Esophagus squamous epithelium (tissue), 5 donors: ENCODE measurements at regions not wholly inside any gene's neighbourhood (a gene's known extent, or its start where the extent isn't known, plus 50 kb on each side); places are given as distances from the start of the nearest gene placed in this dataset.

Experiments
- DNase-seq: peaks from one replicate; lab custom pipeline; 2025; lab: John Stamatoyannopoulos, UW
- H3K27ac ChIP-seq, 4 donors: fragments of 200-600 bp; sonication (generic); one replicate each; pipeline ENCODE4 v1.5.1; 2016 to 2019; ENCODE audit warnings: mild to moderate bottlenecking in 1 of 4
- H3K27me3 ChIP-seq, 4 donors: fragments of 200-600 bp; sonication (generic); 1 replicate in 3 of 4; 2 replicates in 1 of 4; pipeline versions ENCODE4 v1.5.1 to v1.6.0; 2017 to 2021; ENCODE audit warnings: antibody characterized with exemption in 1 of 4
- H3K36me3 ChIP-seq, 3 donors: fragments of 200-600 bp; sonication (generic); one replicate each; pipeline ENCODE4 v1.5.1; 2016 to 2019
- H3K4me1 ChIP-seq, 3 donors: fragments of 200-600 bp; sonication (generic); one replicate each; pipeline ENCODE4 v1.5.1; 2017 to 2019
- H3K4me3 ChIP-seq, 4 donors: fragments of 200-600 bp; sonication (generic); 1 replicate in 3 of 4; 2 replicates in 1 of 4; pipeline ENCODE4 v1.5.1; 2016 to 2019; ENCODE audit warnings: mild to moderate bottlenecking in 2 of 4, moderate library complexity in 1 of 4
- H3K9me3 ChIP-seq, 3 donors: fragments of 200-600 bp; sonication (generic); one replicate each; pipeline ENCODE4 v1.5.1; 2016 to 2019
- POLR2A ChIP-seq, 4 donors: fragments of 450-650 bp; IDR thresholded peaks; one replicate each; pipeline ENCODE4 v1.6.1; 2017; ENCODE audit warnings: antibody characterized with exemption in 4 of 4, mild to moderate bottlenecking in 4 of 4, moderate library complexity in 3 of 4
- WGBS, 2 donors: methylation state at CpG; one replicate each; pipeline ENCODE4 v1.1.5; 2018; 5-methylcytosine and 5-hydroxymethylcytosine counted together
- intact Hi-C: fragments of 100-400 bp; cut with DNase I; formaldehyde crosslinking; loops from one replicate; pipeline ENCODE4 v1.15.0; 2022
- TF ChIP-seq, protein P1 (sequence below), 6 experiments: fragments of 450-650 bp in 4 of 6; fragments of 200-600 bp in 2 of 6; sonication (generic) in 2 of 6; IDR thresholded peaks; one replicate each; pipeline ENCODE4 v1.5.1; 2016 to 2019; ENCODE audit warnings: antibody characterized with exemption in 6 of 6, mild to moderate bottlenecking in 4 of 6, moderate library complexity in 4 of 6
- donor health status: DM: yes; HTN: yes; CAD: no.

DNA sequence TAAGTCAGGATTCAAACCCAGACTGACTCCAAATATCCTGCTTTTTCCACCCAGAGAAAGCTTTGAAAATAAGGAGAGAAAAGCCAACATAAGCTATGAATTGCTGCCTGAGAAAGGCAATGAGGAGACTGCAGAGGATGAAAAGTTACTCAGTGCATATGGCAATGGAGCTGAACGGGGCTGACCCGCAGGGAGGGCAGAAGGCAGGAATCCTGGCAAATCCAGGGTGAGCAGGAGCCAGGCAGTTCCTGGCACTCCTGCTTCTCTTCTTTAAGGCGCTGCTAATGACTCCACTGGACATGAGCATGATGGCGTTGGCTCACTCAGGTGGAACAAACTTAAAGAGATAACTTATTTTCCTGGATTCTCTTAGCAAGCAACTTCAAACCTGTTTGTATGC lies 95.2 kb upstream of the TMCC3 start:
- H3K9me3 ChIP-seq, result no peaks in the 10 kb centered on the region
- no peak overlapping the region for H3K27ac ChIP-seq
- 38 to 47% methylated on average over 4 of the region's 4 CpGs for WGBS, 2 donors
- no peaks in the 10 kb centered on the region for H3K36me3 ChIP-seq
- H3K4me1 ChIP-seq, result no peaks in the 10 kb centered on the region
- intact Hi-C loops, result no loop called here
- DNase-seq, result no peak
- H3K4me3 ChIP-seq, result no peak overlapping the region
- TF ChIP-seq POLR2A (IDR thresholded peaks at IDR 0.05), result no peak
- TF ChIP-seq, protein P1, sequence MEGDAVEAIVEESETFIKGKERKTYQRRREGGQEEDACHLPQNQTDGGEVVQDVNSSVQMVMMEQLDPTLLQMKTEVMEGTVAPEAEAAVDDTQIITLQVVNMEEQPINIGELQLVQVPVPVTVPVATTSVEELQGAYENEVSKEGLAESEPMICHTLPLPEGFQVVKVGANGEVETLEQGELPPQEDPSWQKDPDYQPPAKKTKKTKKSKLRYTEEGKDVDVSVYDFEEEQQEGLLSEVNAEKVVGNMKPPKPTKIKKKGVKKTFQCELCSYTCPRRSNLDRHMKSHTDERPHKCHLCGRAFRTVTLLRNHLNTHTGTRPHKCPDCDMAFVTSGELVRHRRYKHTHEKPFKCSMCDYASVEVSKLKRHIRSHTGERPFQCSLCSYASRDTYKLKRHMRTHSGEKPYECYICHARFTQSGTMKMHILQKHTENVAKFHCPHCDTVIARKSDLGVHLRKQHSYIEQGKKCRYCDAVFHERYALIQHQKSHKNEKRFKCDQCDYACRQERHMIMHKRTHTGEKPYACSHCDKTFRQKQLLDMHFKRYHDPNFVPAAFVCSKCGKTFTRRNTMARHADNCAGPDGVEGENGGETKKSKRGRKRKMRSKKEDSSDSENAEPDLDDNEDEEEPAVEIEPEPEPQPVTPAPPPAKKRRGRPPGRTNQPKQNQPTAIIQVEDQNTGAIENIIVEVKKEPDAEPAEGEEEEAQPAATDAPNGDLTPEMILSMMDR (IDR thresholded peaks at IDR 0.05), result no peak
- no peaks in the 10 kb centered on the region for H3K27me3 ChIP-seq

- Histone ChIP-seq H3K4me1 (no peaks in the 10 kb centered on the region), H3K4me3 (no peak overlapping the region), H3K9me3 (no peaks in the 10 kb centered on the region), H3K36me3 (no peaks in the 10 kb centered on the region), H3K27me3 (no peaks in the 10 kb centered on the region), H3K27ac (no peak overlapping the region)
- WGBS, 2 donors, result 39 to 58% methylated on average over 2 to 3 of the region's 3 CpGs
- no peak for DNase-seq
- TF ChIP-seq, protein P1 (IDR thresholded peaks at IDR 0.05), result no peak
- no peak for TF ChIP-seq POLR2A (IDR thresholded peaks at IDR 0.05)
- intact Hi-C loops, result no loop called here
Measured at GRCh38 chr12:94743174-94743573, 92.8 kb upstream of the TMCC3 start.

- Histone ChIP-seq H3K27me3 (no peaks in the 10 kb centered on the region), H3K4me3 (no peak overlapping the region), H3K9me3 (no peaks in the 10 kb centered on the region), H3K27ac (no peak overlapping the region), H3K4me1 (no peaks in the 10 kb centered on the region), H3K36me3 (no peaks in the 10 kb centered on the region)
- DNase-seq, result no peak
- 73 to 80% methylated on average over 5 of the region's 5 CpGs for WGBS, 2 donors
- TF ChIP-seq, protein P1 (IDR thresholded peaks at IDR 0.05), result no peak
- no peak for TF ChIP-seq POLR2A (IDR thresholded peaks at IDR 0.05)
- intact Hi-C loops, result no loop called here
Measured at GRCh38 chr12:94740601-94741362, 90.4 kb upstream of the TMCC3 start.

- no peaks in the 10 kb centered on the region for H3K9me3 ChIP-seq
- H3K4me1 ChIP-seq, result no peaks in the 10 kb centered on the region
- no peaks in the 10 kb centered on the region for H3K27me3 ChIP-seq
- intact Hi-C loops, result no loop called here
- TF ChIP-seq, protein P1 (IDR thresholded peaks at IDR 0.05), result no peak
- TF ChIP-seq POLR2A (IDR thresholded peaks at IDR 0.05), result no peak
- no peaks in the 10 kb centered on the region for H3K36me3 ChIP-seq
- no peak overlapping the region for H3K4me3 ChIP-seq
- WGBS, 2 donors, result 88 to 92% methylated on average over 5 of the region's 5 CpGs
- no peak for DNase-seq
- H3K27ac ChIP-seq, result no peak overlapping the region
Measured at GRCh38 chr12:94736820-94737219, 86.5 kb upstream of the TMCC3 start.

DNA sequence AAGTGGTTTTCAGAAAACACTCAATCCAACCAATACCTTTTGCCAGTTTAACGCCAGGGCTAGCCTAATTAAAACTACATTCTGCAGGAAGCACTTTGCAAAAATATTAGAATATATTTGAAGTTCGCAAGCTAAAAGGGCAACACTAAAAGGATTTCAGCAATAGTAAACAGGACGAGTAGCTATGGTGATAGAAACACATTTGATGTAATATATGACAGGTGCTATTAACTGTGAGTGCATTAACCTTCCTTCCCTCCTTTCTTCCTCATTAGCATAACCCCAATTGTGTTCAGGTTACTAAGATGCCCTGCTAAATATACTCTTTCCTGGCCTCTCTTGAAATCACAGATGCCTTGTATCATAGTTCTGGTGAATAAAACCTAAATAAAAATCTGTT lies 85.6 kb upstream of the TMCC3 start:
- Histone ChIP-seq H3K36me3 (no peaks in the 10 kb centered on the region), H3K27ac (no peak overlapping the region), H3K9me3 (no peaks in the 10 kb centered on the region), H3K4me3 (no peak overlapping the region), H3K4me1 (no peaks in the 10 kb centered on the region), H3K27me3 (no peaks in the 10 kb centered on the region)
- 71 to 81% methylated on average over 3 of the region's 3 CpGs for WGBS, 2 donors
- no peak for DNase-seq
- no peak for TF ChIP-seq POLR2A (IDR thresholded peaks at IDR 0.05)
- TF ChIP-seq, protein P1 (IDR thresholded peaks at IDR 0.05), result no peak
- intact Hi-C loops, result no loop called here
